GM18502 (cell line): ENCODE measurements at regions not wholly inside any gene's neighbourhood (a gene's known extent, or its start where the extent isn't known, plus 50 kb on each side); places are given as distances from the start of the nearest gene placed in this dataset.

Source experiments
- ATAC-seq: cut with Tn5 transposase; IDR thresholded peaks from one replicate; pipeline ENCODE4 v1.9.1; 2021; ENCODE audit warnings: mild to moderate bottlenecking; ENCODE audit not compliant: unreplicated experiment, poor library complexity

- ATAC-seq: no peak
Observed at GRCh38 chr12:65620046-65620445, 204.2 kb upstream of the HMGA2 start.

- ATAC-seq: no peak
Observed at GRCh38 chr12:65622056-65622455, 202.2 kb upstream of the HMGA2 start.

GRCh38 chr12:65623507-65623906, 200.8 kb upstream of the HMGA2 start:
- no peak for ATAC-seq

DNA sequence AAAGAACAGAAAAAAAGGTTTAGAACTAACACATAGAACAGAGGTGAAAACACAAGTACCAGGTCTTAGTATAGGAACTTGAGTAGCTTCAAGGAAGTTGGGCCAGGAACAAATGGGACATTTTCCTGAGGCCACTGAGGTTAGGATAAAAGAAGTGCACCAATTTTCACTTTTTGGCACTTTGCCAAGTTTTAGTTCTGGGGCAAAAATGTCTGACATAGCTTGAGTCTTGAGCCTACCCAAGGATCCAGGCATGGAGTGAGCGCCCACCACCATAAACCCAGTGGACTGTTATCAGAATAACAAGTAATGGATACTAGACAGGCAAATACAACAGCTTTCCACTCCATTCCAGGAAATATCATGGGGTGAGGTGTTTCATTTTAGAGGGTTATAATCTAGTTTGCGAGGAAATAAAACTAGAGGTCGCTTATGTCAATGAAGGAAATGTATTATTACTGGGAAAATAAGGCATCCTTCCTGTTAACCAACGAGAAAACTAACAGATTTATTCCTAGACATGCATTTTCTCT, 199.7 kb upstream of the HMGA2 start:
- ATAC-seq: no peak

DNA sequence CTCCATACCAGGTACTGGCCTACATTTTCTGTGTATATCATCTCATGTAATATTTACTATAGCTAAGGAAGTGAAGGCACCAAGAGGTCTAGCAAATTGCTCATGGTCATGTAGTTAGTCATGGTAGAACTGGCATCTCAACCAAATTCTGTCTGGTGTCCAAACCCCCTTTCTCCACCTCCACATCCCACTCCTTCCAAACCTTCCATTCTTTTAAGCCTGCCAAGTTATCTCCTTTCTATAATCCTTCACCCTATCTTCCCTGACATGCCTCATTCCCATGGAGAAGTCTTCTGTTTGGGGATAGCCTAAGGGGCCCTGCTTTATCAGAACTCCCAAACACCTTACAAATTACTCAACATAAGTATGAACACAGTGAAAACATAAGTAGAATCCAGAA, 196.2 kb upstream of the HMGA2 start:
- no peak for ATAC-seq

DNA sequence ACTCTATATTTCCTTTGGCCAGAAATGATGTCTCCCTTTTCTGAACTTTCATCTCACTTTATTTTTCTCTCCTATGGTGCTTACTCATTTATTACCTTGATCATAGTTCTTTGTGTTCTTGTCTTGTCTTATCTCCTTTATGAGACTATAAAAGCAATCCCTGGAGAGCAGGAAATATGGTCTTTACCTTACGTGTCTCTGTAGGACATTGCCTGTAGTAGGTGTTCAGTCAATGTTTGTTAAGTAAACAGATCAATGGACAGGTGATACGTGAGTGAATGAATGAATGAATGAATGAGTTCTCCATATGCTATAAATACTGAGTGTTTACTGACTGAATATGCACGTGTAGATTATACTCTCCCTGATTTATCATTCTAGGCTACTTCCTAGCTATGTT, 193.7 kb upstream of the HMGA2 start:
- ATAC-seq: no peak

DNA sequence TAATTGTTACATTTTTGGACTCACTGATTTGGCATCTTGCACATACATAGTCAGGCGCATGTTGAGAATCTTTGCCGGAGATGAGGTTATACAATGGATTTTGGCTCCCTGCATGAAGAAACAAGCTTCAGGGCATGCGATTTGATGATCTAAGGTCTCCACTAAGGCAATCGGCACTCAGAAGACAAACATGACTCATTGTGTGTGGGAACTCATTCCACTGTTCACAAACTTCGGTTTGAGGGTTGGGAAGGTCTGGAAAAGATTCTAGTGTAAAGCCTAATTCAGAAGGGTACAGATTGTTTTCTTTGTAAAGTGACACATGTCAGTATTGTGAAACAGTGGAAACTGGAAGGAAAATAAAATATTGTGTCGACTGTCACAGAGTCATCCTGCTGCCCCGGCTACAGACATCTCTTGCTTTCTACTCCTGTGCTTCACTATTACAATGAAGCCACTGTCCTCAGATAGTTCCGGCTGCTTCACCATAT, 192.6 kb upstream of the HMGA2 start:
- ATAC-seq: no peak

DNA sequence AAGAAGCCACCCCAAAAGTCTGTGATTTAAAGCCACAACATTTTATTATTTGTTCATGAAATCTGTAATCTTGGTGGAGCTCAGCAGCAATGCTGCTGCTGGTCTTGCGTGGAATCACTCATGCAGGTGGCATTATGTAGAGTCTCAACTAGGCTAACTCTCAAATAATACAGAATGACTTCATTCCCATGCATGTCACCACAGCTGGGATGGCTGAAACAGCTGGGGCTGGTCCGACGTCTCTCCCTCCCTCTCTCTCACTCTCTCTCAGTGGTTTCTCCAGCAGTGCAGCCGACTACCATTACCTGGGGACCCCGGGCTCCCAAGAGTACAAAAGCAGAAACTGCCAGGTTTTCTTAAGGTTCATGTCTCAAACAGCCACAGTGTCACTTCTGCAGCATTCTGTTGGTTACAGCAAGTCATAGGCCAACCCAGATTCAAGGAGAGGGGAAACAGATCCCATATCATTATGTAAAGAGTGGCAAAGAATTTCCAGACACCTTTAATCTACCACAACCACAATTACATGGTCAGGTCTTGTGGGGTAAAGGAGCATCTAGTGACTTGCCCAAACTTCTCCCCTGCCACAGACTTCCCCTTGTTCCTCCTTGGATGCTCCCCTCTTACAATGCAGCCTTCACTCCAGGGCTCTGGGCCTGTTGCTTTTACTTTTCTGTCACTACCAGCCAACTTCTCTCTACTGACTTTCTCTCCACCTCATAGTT, 192.0 kb upstream of the HMGA2 start:
- ATAC-seq: no peak

GRCh38 chr12:65634061-65634460, 190.2 kb upstream of the HMGA2 start:
- ATAC-seq: no peak

DNA sequence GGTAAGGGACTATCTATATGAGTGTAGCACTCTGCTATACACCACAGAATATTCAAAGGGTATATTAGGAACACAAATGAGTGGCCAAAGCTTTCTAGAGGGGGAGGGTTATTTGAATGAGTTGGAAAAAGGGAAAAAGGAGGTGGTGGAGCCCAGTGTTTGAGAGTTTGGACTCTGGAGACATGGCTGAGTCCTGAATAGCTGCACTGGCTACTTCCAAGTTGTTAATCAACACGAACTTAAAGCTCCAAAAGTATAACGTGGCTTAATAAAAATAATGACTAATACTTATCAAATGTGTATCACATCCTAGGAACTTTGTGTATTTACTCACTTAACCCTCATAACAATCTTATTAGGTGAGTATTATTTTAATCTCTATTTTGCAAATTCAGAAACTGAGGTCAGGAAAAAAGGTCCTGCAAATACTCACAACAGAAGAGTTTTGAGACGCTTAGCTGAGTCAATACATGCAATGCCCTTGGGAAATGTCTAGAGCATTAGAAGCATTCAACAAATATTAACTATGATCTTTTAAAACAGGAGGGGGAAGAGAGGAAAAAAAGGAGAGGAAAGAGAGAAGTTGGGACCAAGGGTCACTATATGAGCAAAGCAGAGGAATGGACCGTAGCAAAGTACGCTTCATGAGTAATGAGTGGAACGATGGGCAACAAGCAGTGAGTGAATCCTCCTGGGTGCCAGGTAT, 189.5 kb upstream of the HMGA2 start:
- ATAC-seq: no peak

DNA sequence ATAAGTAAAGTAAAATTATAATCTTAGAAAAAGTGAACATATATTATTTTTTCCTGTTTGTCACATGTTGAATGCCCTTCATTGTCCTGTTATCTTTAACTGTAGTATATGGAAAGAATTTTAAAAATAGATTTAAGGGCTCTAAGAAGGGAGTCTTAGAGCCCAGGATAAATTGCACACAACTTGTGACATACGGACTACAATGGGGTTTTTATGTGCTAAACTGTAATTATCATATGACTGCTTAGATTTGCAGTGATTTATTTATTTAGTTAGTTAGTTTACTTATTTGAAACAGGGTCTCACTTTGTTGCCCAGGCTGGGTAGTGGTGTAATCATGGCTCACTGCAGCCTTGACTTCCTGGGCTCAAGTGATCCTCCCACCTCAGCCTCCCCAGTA, 187.8 kb upstream of the HMGA2 start:
- no peak for ATAC-seq

GRCh38 chr12:65637150-65637549, 187.1 kb upstream of the HMGA2 start:
- ATAC-seq: no peak

DNA sequence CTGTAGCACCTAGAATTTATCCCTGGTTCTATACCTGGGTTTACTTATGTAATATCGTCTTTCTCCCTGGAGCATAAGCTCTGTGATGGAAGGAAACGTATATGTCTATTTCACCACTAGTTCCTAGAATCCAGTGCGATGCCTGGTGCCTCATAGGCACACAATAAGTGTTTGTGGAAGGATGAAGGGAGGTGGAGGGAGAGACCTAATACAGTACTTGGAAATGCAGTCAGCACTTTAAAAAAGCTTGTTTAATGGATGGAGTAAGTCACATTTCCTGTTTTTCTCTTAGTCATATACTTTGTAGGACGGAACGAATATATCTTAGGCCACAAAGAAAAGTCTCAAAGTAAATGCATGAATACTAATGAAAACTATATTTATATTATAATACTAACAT, 186.5 kb upstream of the HMGA2 start:
- no peak for ATAC-seq

DNA sequence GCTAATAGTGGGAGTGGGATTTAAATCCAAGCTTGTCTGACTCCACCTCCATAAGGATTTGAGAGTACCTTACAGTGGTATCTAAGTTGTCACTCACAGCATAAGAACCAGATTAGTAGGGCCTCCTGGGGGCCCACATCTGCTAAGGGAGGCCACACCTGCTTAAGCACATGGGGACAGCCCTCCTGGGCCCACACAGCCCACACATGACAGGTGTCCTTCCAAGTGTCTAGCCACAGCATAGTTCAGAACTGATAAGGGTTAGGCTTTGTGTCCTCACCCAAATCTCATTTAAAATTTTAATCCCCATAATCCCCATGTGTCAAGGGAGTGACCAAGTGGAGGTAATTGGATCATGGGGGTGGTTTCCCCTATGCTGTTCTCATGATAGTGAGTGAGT, 186.0 kb upstream of the HMGA2 start:
- ATAC-seq: no peak

DNA sequence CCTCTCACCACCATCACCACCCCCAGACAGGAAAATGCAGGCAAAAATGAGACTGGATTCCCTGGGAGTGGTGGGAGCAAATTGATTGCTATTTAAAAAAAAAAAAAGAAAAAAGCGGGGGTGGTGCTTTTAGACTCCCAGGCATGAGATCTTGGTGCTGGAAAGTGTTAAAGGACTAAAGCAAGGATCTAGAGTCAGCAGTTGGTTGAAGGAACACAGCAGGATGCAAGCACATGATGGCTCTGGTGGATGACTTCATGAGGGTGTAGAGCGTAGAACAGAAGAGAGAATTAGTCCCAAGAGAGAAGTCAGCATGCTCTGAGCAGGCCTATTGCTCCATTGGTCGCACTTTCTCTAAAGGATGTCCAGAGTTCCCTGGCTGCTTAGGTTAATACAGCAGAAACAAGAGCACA, 183.8 kb upstream of the HMGA2 start:
- ATAC-seq: no peak

DNA sequence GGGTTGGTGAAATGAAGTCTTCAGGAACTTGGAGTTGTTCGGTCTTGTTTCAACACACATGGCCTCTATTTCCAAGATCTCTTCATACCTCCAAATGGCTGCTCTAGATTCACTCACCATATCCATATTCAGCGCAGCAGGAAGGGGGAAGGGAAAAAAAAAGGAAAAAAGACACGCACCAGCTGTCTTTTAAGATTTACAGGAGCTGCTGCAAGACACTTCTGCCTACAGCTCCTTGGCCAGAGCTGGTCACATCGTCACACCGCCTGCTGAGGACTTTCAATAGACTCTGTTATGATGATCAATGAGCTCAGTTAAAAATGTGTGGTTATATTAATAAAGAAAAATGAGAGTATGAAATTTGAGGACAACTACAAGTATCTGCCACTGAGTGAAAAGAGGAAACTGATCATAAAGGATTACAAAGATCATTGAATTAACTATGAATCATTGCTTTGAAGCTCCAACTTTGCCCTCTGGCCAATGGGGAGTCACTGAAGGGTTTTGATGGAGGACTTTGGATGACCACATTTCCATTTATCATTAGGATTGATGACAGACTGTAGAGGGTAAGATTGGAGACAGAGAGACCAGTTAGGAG, 182.1 kb upstream of the HMGA2 start:
- ATAC-seq: no peak

GRCh38 chr12:65643171-65643570, 181.1 kb upstream of the HMGA2 start:
- ATAC-seq: no peak

DNA sequence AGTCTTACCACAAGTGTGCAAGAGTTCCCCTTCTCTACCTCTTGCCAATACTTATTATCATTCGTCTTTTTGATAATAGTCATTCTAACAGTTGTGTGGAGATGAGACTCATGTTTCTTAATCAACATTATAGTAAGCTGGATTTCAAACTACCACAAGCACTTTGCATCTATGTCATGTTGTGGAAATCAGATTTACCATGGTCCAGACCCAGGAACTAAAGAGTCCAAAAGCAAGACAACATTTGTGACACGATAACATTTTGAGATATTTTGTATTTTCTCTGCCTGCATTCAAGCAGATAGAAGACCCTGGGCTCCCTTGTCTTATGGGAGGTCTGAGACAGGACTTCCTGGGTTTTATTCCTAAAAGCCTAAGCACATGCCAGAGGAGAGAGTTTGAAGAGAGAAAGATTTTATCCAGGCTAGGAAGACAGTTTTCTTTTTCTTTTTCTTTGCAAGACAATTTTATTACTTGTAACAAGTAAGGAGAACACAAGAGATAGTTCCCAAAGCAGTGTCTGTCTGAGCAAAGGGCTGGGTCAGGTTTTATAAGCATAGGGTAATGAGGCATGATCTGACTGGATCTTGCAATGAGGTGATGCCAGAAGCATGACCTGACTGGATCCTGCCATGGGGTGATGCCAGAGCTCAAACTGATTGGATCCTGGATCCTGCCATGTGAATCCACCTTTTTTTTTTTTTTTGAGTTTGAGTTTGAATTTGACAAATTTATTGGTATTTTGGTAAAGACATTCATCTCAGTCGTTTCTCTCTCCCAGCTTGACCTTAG, 180.5 kb upstream of the HMGA2 start:
- no peak for ATAC-seq

DNA sequence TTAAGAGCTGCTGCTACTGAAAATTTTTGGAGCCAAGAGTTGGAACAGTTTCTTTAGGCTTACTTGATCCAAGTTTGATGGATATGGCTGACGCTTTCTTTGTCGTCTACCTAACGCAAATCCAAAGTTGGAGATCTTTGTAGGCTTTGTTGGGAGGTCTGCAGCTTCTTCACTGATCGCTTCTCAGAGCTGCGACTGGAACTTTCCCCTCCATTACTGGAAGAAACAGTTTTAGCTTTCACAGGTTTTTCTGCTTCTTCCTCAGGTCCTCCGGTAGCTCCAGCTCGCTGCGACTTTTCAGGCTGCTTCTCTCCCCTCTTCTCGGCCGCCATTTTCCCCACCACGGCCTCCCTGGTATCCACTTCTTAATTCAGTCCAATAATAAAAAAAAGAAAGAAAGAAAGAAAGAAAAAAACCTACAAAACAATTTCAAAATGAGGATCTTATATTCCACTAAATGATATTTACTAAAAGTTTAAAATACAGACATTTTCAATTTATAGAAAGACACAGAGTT, 178.1 kb upstream of the HMGA2 start:
- no peak for ATAC-seq

GRCh38 chr12:65647074-65647473, 177.2 kb upstream of the HMGA2 start:
- ATAC-seq: no peak
